Testis (tissue), 2 donors: ENCODE measurements at regions not wholly inside any gene's neighbourhood (a gene's known extent, or its start where the extent isn't known, plus 50 kb on each side); places are given as distances from the start of the nearest gene placed in this dataset.

Source experiments
- DNase-seq: peaks from one replicate; pipeline ENCODE4 v3.0.0-alpha.2; 2019
- H3K27ac ChIP-seq, 2 donors: fragments of 200-600 bp; sonication (generic); one replicate each; pipeline ENCODE4 v1.5.1; 2019
- H3K27me3 ChIP-seq: fragments of 200-600 bp; sonication (generic); one replicate; pipeline ENCODE4 v1.5.1; 2019
- H3K36me3 ChIP-seq: fragments of 200-600 bp; sonication (generic); one replicate; pipeline ENCODE4 v1.5.1; 2017; ENCODE audit warnings: low read depth; ENCODE audit errors: missing control alignments
- H3K4me1 ChIP-seq: fragments of 200-600 bp; sonication (generic); one replicate; pipeline ENCODE4 v1.5.1; 2019
- H3K4me3 ChIP-seq, 2 donors: fragments of 200-600 bp; sonication (generic); one replicate each; pipeline ENCODE4 v1.5.1; 2017 to 2019
- H3K9me3 ChIP-seq: fragments of 200-600 bp; sonication (generic); one replicate; pipeline ENCODE4 v1.5.1; 2017
- CTCF ChIP-seq, 3 experiments: fragments of 450-650 bp in 2 of 3; fragments of 200-600 bp in 1 of 3; sonication (generic) in 1 of 3; IDR thresholded peaks; one replicate each; pipeline ENCODE4 v1.5.1; 2016 to 2019; ENCODE audit warnings: antibody characterized with exemption in 3 of 3, mild to moderate bottlenecking in 2 of 3, moderate library complexity in 1 of 3
- POLR2A ChIP-seq: fragments of 450-650 bp; IDR thresholded peaks from one replicate; pipeline ENCODE4 v1.6.1; 2017; ENCODE audit warnings: antibody characterized with exemption, mild to moderate bottlenecking, moderate library complexity
- WGBS, 2 donors: methylation state at CpG; one replicate each; pipeline ENCODE4 v1.1.5; 2018; 5-methylcytosine and 5-hydroxymethylcytosine counted together
- intact Hi-C: fragments of 100-400 bp; cut with DNase I; formaldehyde crosslinking; loops from one replicate; pipeline ENCODE4 v1.15.1; 2023; ENCODE audit warnings: low total_unique reads

- TF ChIP-seq POLR2A = no peak
- TF ChIP-seq CTCF (IDR thresholded peaks at IDR 0.05) = no peak
- Histone ChIP-seq H3K27me3 (no peaks in the 10 kb centered on the region), H3K27ac (no peak overlapping the region), H3K4me1 (no peaks in the 10 kb centered on the region), H3K36me3 (no peaks in the 10 kb centered on the region), H3K4me3 (no peak overlapping the region), H3K9me3 (no peaks in the 10 kb centered on the region)
- intact Hi-C loops = no loop called here
- no peak for DNase-seq
- WGBS, 2 donors = 84 to 96% methylated on average over 3 of the region's 3 CpGs
Measured at GRCh38 chr4:79798047-79798446, 275.0 kb downstream of the ANTXR2 start.

GRCh38 chr4:79796948-79797347 lies 276.1 kb downstream of the ANTXR2 start:
- Histone ChIP-seq H3K27ac (no peak overlapping the region), H3K4me1 (no peaks in the 10 kb centered on the region), H3K27me3 (no peaks in the 10 kb centered on the region), H3K36me3 (no peaks in the 10 kb centered on the region), H3K4me3 (no peak overlapping the region), H3K9me3 (no peaks in the 10 kb centered on the region)
- 76 to 91% methylated on average over 4 of the region's 4 CpGs for WGBS, 2 donors
- intact Hi-C loops = no loop called here
- TF ChIP-seq CTCF (IDR thresholded peaks at IDR 0.05) (no peak), POLR2A (no peak)
- DNase-seq = no peak

- H3K9me3 ChIP-seq = no peaks in the 10 kb centered on the region
- no peaks in the 10 kb centered on the region for H3K27me3 ChIP-seq
- no peak for DNase-seq
- no peak for TF ChIP-seq CTCF (IDR thresholded peaks at IDR 0.05)
- TF ChIP-seq POLR2A = no peak
- 0 to 38% methylated on average over 1 of the region's 1 CpG for WGBS, 2 donors
- intact Hi-C loops = no loop called here
- H3K27ac ChIP-seq = no peak overlapping the region
- H3K36me3 ChIP-seq = no peaks in the 10 kb centered on the region
- no peaks in the 10 kb centered on the region for H3K4me1 ChIP-seq
- H3K4me3 ChIP-seq = no peak overlapping the region
Measured at GRCh38 chr4:79788884-79789283, 284.1 kb downstream of the ANTXR2 start.

- H3K27ac ChIP-seq = no peak overlapping the region
- H3K4me3 ChIP-seq = no peak overlapping the region
- intact Hi-C loops = no loop called here
- no peaks in the 10 kb centered on the region for H3K9me3 ChIP-seq
- no peaks in the 10 kb centered on the region for H3K36me3 ChIP-seq
- DNase-seq = no peak
- TF ChIP-seq POLR2A = no peak
- H3K4me1 ChIP-seq = no peaks in the 10 kb centered on the region
- H3K27me3 ChIP-seq = no peaks in the 10 kb centered on the region
Measured at GRCh38 chr4:79780129-79780528, 292.9 kb downstream of the ANTXR2 start.

GRCh38 chr4:79772510-79772909 lies 300.5 kb downstream of the ANTXR2 start:
- no peaks in the 10 kb centered on the region for H3K9me3 ChIP-seq
- TF ChIP-seq CTCF (IDR thresholded peaks at IDR 0.05) = no peak
- no peak for TF ChIP-seq POLR2A

More at GRCh38 chr4:79772510-79772909, 300.5 kb downstream of the ANTXR2 start:
- Histone ChIP-seq H3K4me3 (no peak overlapping the region), H3K27me3 (no peaks in the 10 kb centered on the region), H3K4me1 (no peaks in the 10 kb centered on the region), H3K27ac (no peak overlapping the region), H3K36me3 (no peaks in the 10 kb centered on the region)
- no peak for DNase-seq
- intact Hi-C loops = no loop called here
